Loucy (cell line): ENCODE measurements at regions not wholly inside any gene's neighbourhood (a gene's known extent, or its start where the extent isn't known, plus 50 kb on each side); places are given as distances from the start of the nearest gene placed in this dataset.

Experiments
- CTCF ChIP-seq: fragments of 200-600 bp; sonication (generic); conservative IDR thresholded peaks from 2 replicates; pipeline ENCODE4 v1.5.1; 2014; ENCODE audit warnings: mild to moderate bottlenecking, antibody characterized with exemption, low read length
- EZH2phosphoT487 ChIP-seq: fragments of 200-600 bp; IDR thresholded peaks from 2 replicates; pipeline ENCODE4 v1.6.1; 2018; ENCODE audit warnings: antibody characterized with exemption, mild to moderate bottlenecking, moderate library complexity, borderline replicate concordance

GRCh38 chr6:53436526-53437303, 88.0 kb upstream of the ELOVL5 start:
- TF ChIP-seq CTCF: no peak
- no peak for TF ChIP-seq EZH2phosphoT487
